Coronary artery (tissue), 2 donors: ENCODE measurements at regions not wholly inside any gene's neighbourhood (a gene's known extent, or its start where the extent isn't known, plus 50 kb on each side); places are given as distances from the start of the nearest gene placed in this dataset.

Experiments
- DNase-seq: peaks from one replicate; pipeline ENCODE4 v3.0.0-alpha.2; 2017; ENCODE audit warnings: low spot score
- H3K27ac ChIP-seq, 2 donors: fragments of 200-600 bp; sonication (generic); one replicate each; pipeline ENCODE4 v1.5.1; 2016 to 2019
- H3K4me3 ChIP-seq: fragments of 200-600 bp; sonication (generic); 2 replicates; pipeline ENCODE4 v1.5.1; 2016; ENCODE audit warnings: mild to moderate bottlenecking, moderate library complexity
- TF ChIP-seq, protein P1 (sequence below): fragments of 200-600 bp; sonication (generic); IDR thresholded peaks from one replicate; pipeline ENCODE4 v1.5.1; 2019; ENCODE audit warnings: antibody characterized with exemption

DNA sequence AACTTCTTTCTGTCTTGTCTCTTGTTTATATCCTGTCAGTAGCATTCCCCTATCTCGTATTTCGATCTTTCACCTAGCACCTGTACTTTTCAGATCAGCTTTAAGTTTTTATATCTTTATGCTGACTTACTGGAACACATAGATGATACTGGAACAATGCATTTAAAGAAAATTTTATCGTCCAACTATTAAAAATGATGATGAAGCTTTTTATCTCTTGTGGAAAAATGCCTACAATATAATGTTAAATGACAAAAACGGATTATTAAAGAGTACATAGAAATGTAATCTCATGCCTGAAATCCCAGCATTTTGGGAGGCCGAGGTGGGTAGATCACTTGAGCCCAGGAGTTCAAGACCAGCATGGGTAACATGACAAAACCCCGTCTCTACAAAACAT is 139.5 kb downstream of the ZPLD1 start:
- TF ChIP-seq, protein P1, sequence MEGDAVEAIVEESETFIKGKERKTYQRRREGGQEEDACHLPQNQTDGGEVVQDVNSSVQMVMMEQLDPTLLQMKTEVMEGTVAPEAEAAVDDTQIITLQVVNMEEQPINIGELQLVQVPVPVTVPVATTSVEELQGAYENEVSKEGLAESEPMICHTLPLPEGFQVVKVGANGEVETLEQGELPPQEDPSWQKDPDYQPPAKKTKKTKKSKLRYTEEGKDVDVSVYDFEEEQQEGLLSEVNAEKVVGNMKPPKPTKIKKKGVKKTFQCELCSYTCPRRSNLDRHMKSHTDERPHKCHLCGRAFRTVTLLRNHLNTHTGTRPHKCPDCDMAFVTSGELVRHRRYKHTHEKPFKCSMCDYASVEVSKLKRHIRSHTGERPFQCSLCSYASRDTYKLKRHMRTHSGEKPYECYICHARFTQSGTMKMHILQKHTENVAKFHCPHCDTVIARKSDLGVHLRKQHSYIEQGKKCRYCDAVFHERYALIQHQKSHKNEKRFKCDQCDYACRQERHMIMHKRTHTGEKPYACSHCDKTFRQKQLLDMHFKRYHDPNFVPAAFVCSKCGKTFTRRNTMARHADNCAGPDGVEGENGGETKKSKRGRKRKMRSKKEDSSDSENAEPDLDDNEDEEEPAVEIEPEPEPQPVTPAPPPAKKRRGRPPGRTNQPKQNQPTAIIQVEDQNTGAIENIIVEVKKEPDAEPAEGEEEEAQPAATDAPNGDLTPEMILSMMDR: no peak
- Histone ChIP-seq H3K4me3 (no peak overlapping the region), H3K27ac (no peak overlapping the region)
- DNase-seq: no peak

DNA sequence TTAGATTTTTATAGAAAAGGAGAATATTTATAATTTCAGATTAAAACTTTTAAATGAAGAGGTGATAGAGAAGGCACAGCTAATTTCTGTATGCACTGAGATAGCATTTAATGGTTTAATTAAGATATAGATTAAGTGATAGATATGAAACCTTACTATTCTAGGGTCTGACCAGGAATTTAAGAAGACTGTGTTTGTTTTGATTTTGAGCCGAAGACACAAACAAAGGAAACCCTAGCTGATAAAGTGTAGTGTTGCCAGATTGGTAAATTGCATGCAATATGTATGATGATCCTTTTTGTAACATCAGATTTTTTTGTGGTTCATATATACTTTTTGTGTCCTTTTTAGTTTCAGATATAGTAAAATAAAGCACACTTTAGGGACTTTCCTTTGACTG is 141.8 kb downstream of the ZPLD1 start:
- TF ChIP-seq, protein P1: no peak
- no peak overlapping the region for H3K4me3 ChIP-seq
- no peak for DNase-seq
- no peak overlapping the region for H3K27ac ChIP-seq

DNA sequence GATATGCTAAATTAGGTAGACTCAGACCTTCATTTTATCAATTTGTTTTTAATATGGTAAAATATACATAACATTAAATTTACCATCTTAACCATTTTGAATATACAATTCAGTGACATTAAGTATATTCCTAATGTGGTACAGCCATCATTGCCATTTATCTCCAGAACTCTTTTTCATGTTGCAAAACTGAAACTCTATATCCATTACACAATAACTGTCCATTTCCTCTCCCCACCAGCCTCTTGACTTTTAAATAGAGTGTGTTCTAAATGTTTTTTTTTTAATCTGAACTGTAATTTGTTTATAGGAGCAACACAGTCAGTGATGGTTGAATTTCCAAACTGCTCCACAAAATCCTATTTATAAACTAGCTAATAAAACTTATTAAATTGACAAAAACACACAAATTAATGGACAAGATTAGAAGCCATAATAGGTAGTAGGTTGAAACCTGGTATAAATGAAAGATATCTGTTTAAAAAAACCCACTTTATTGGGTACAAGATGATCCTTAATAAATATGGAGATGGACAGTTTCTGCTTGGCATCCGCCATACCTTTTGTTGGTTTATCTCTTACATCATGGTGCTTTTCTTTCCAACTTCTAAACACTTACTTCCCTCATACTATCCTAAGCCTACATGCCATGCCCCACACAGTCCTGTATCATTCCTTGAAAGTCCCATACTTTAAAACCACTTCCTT is 142.4 kb downstream of the ZPLD1 start:
- Histone ChIP-seq H3K4me3 (no peak overlapping the region), H3K27ac (no peak overlapping the region)
- TF ChIP-seq, protein P1: no peak
- no peak for DNase-seq

DNA sequence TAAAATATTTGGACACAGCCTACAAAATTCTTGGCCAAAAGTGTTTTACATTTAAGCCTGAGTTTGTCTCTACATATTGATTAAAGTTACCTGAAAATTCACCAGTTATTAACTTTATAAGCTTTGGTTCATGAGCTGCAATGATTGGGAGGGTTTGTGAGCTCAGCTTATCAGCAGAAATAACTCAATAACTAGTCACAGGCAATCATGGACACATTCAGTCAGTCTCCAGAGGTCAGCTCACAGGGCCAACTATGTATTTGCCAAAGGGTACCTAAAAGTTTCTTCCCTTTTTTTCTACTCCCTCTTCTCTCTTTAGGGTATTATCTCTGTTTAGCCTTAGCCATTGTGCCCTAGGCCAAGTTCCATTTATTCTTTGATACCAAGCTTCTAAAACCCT is 145.9 kb downstream of the ZPLD1 start:
- DNase-seq: no peak
- Histone ChIP-seq H3K27ac (no peak overlapping the region), H3K4me3 (no peak overlapping the region)
- TF ChIP-seq, protein P1: no peak

DNA sequence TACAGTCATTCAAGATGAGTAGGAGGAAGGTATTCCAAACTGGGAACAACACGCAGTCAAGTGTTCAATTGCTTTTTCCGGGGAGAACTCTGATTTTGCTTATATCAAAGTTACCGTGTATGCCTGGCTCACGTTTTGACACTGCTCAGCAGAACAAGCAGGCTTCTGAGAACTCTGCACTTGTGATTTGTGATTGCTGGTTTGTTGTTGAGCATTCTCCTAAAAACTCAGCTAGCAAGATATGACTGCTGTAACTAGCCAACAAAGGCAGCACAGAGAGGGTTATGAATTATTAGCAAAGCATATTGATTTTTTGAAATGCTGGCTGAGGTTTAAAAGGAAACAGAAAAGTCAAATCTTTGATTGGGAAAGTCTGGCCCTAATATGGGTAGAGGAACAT is 151.7 kb downstream of the ZPLD1 start:
- TF ChIP-seq, protein P1: no peak
- Histone ChIP-seq H3K4me3 (no peak overlapping the region), H3K27ac (no peak overlapping the region)
- no peak for DNase-seq

DNA sequence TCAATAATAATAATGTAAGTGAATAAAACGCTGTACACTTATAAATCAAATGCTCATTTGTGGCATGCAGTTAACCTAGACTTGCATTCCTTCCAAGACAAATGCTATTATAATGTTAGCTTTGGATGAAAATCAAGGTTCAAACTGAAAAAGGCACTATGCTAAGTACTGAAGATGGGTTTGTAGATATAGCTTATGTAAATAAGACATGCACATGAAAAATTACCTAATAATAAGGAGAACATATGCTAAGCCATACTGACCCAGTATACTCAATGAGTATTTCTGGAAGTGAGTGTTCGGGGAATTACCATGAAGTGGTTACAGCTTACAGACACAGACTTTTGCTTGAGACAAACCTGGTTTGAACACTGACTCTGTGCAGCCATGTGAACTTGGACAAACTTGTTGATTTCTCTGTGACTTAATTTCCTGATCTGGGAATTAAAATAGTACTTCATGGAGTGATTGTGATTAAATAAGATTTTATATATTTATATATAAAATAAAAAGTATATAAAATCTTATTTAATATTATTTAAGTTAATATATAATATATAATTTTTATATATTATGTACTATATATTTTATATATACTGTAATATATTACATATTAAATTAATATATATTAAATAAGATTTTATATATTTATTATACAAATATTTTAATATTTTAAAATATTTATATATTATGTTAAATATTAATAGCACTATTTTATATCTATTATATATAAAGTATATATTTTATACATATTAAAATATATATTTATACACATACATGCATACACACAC is 159.2 kb downstream of the ZPLD1 start:
- Histone ChIP-seq H3K4me3 (no peak overlapping the region), H3K27ac (no peak overlapping the region)
- no peak for DNase-seq
- TF ChIP-seq, protein P1: no peak

DNA sequence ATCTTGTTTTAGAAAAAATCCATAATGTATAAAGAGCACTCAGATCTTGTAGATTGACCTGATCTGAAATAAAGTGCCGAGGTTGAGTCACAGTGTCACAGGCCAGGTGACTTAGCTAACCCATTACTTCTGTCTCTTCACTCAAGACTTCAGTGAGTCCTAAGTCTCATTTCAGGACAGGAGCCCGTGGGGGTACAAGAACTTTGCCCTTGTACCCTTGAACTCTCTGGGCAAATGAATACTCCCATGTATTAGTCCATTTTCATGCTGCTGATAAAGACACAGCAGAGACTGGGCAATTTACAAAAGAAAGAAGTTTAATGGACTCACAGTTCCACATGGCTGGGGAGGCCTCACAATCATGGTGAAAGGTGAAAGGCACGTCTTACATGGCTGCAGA is 160.2 kb downstream of the ZPLD1 start:
- no peak overlapping the region for H3K4me3 ChIP-seq
- no peak for DNase-seq
- TF ChIP-seq, protein P1: no peak
- H3K27ac ChIP-seq: no peak overlapping the region
